SK-N-MC (cell line): ENCODE measurements at regions not wholly inside any gene's neighbourhood (a gene's known extent, or its start where the extent isn't known, plus 50 kb on each side); places are given as distances from the start of the nearest gene placed in this dataset.
"Not testable (repeated sequence)": the region's sequence is repeated elsewhere in the genome, so short reads cannot be mapped to it uniquely, and the experiment has no call there.

Source experiments
- DNase-seq: peaks from one replicate; pipeline ENCODE4 v3.0.0-alpha.2; 2011; ENCODE audit warnings: low read depth, low spot score
- H3K27ac ChIP-seq: fragments of 200-600 bp; sonication (generic); 2 replicates; pipeline ENCODE4 v1.5.1; 2016; ENCODE audit warnings: mixed run types
- H3K36me3 ChIP-seq: fragments of 200-600 bp; sonication (generic); 2 replicates; pipeline ENCODE4 v1.6.1; 2017; ENCODE audit warnings: antibody characterized with exemption, low read length, mixed read lengths; ENCODE audit not compliant: insufficient read depth
- H3K4me3 ChIP-seq: fragments of 200-600 bp; sonication (generic); 2 replicates; pipeline ENCODE4 v1.5.1; 2016
- H3K9ac ChIP-seq: fragments of 200-600 bp; sonication (generic); 2 replicates; pipeline ENCODE4 v1.8.0; 2017; ENCODE audit warnings: mixed run types, mixed read lengths; ENCODE audit not compliant: insufficient read length
- H3K9me3 ChIP-seq: fragments of 200-600 bp; sonication (generic); 2 replicates; pipeline ENCODE4 v1.6.1; 2017; ENCODE audit warnings: low read depth, mild to moderate bottlenecking, antibody characterized with exemption, low read length, moderate library complexity, mixed read lengths
- EZH2 ChIP-seq: fragments of 200-600 bp; sonication (generic); IDR thresholded peaks from one replicate; pipeline ENCODE4 v1.6.1; 2017; ENCODE audit warnings: antibody characterized with exemption
- FOXP2 ChIP-seq: optimal IDR thresholded peaks from 2 replicates; pipeline ENCODE3; 2011; ENCODE audit warnings: mild to moderate bottlenecking, moderate library complexity; ENCODE audit not compliant: insufficient read depth; ENCODE audit errors: extremely low read length, control extremely low read depth
- POLR2AphosphoS5 ChIP-seq: IDR thresholded peaks from 2 replicates; pipeline ENCODE4 v1.6.1; 2012; ENCODE audit warnings: mild to moderate bottlenecking, low read depth, low read length, borderline replicate concordance

GRCh38 chr2:15818318-15818753 lies 122.0 kb upstream of the MYCN start:
- no peak for DNase-seq
- TF ChIP-seq FOXP2 = no peak
- H3K4me3 ChIP-seq = 0 out of 2 replicates have a peak overlapping the region, but pooled peaks have one; percentile 43
- no peaks in the 10 kb centered on the region for H3K36me3 ChIP-seq
- H3K27ac ChIP-seq = no peak overlapping the region
- H3K9me3 ChIP-seq = no peaks in the 10 kb centered on the region
- H3K9ac ChIP-seq = no peak overlapping the region

DNA sequence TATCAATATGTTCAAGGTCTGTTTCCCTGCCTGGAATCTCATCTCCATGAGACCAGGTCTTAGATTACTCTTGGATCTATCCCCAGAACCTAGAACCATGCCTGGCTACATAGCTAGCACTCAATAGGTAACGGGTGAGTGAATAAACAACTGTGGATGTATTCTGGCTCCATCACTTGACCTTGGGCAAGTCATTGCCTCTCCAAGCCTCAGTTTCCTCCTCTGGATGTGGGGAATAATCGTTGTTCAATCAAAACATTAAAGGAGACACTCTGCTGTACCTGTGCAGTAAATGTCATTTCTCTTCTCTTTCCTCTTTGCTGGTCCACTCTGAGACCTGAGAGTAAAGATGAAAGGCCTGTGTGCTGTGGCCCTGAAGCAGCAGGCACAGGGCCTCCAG lies 121.5 kb upstream of the MYCN start:
- Histone ChIP-seq H3K9ac (no peak overlapping the region), H3K9me3 (no peaks in the 10 kb centered on the region), H3K4me3 (no peak overlapping the region), H3K36me3 (no peaks in the 10 kb centered on the region), H3K27ac (no peak overlapping the region)
- no peak for DNase-seq
- TF ChIP-seq EZH2 = no peak
- TF ChIP-seq POLR2AphosphoS5 = no peak
- TF ChIP-seq FOXP2 = no peak

DNA sequence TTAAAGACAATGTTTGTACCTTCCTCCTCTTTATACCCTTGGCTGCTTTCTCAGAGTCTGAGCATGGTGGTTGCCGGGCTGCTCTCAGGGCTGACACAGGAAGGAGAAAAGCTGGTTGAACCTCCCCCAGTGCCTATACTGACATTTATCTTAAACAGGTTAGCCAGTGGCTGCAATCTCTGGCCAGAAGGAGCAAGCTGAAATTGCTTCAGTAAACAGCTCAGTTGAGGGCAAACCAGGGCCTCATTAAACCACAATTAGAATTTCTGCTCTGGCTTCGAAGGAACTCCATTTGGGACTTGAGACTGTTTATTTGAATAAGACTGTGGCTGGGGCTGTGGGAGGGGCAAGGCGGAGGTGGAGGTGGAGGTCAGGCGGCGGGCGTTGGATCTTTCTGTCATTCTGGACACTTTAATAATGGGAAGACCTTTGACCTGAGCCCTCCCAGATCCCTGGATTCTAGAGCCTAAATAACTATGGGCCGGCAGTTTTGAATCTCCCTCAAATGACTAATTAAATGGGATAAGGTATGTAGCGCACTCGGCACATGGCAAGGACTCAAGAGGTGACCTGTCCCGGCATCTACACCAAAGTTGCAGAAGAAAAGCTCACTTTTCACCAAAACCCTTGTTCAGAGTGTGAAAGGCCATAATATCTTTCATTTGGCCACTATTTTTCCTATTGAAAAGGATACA lies 120.6 kb upstream of the MYCN start:
- Histone ChIP-seq H3K4me3 (no peak overlapping the region), H3K9me3 (no peaks in the 10 kb centered on the region), H3K27ac (no peak overlapping the region), H3K36me3 (no peaks in the 10 kb centered on the region), H3K9ac (no peak overlapping the region)
- no peak for TF ChIP-seq EZH2
- no peak for TF ChIP-seq POLR2AphosphoS5
- TF ChIP-seq FOXP2 = no peak
- DNase-seq = no peak

GRCh38 chr2:15820257-15820566 lies 120.1 kb upstream of the MYCN start:
- no peak overlapping the region for H3K4me3 ChIP-seq
- no peaks in the 10 kb centered on the region for H3K9me3 ChIP-seq
- no peak overlapping the region for H3K9ac ChIP-seq
- no peak for DNase-seq
- H3K27ac ChIP-seq = no peak overlapping the region
- TF ChIP-seq POLR2AphosphoS5 = no peak
- TF ChIP-seq FOXP2 = no peak
- no peak for TF ChIP-seq EZH2
- H3K36me3 ChIP-seq = no peaks in the 10 kb centered on the region

- TF ChIP-seq FOXP2 (no peak), POLR2AphosphoS5 (no peak), EZH2 (no peak)
- Histone ChIP-seq H3K36me3 (no peaks in the 10 kb centered on the region), H3K9me3 (no peaks in the 10 kb centered on the region), H3K27ac (no peak overlapping the region), H3K9ac (no peak overlapping the region), H3K4me3 (no peak overlapping the region)
- DNase-seq = no peak
Observed at GRCh38 chr2:15820927-15821326, 119.4 kb upstream of the MYCN start.

DNA sequence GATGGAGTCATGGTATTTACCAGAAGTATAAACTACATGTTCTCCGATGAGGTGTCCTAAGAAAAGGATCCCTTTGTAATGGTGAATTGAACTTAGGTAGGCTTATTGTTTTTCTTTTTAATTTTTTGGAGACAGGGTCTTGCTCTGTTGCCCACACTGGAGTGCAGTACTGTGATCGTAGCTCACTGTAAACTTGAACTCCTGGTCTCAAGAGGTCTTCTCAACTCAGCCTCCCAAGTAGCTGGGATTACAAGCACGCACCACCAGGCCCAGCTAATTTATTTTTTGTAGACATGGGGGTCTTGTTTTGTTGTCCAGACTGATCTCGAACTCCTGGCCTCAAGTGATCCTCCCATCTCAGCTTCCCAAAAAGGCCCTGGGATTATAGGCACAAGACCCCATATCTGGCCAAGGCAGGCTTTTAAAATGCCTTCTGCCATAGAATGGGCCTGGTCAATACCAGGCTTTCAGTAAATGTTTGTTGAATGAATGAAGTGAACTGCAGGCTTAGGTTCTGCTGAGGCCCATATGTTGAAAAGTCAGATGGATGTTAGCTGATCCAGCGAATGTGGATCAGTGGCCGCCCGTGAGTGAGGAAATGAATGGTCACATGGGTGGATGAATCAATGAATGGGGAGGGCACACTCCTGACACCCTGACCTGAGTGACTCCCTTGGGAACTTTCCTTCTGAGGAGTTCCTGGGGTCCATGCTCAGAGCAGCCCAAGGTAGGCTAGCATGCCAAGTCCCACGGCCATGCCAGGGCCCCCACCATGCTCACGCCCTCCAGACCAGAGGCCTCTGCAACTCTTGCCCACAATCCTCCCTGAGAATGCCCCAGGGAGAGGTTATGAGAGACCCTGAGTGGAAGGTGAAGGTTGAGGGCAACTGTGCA lies 118.0 kb upstream of the MYCN start:
- no peaks in the 10 kb centered on the region for H3K36me3 ChIP-seq
- no peak for TF ChIP-seq FOXP2
- TF ChIP-seq POLR2AphosphoS5 = no peak
- no peak for TF ChIP-seq EZH2

DNA sequence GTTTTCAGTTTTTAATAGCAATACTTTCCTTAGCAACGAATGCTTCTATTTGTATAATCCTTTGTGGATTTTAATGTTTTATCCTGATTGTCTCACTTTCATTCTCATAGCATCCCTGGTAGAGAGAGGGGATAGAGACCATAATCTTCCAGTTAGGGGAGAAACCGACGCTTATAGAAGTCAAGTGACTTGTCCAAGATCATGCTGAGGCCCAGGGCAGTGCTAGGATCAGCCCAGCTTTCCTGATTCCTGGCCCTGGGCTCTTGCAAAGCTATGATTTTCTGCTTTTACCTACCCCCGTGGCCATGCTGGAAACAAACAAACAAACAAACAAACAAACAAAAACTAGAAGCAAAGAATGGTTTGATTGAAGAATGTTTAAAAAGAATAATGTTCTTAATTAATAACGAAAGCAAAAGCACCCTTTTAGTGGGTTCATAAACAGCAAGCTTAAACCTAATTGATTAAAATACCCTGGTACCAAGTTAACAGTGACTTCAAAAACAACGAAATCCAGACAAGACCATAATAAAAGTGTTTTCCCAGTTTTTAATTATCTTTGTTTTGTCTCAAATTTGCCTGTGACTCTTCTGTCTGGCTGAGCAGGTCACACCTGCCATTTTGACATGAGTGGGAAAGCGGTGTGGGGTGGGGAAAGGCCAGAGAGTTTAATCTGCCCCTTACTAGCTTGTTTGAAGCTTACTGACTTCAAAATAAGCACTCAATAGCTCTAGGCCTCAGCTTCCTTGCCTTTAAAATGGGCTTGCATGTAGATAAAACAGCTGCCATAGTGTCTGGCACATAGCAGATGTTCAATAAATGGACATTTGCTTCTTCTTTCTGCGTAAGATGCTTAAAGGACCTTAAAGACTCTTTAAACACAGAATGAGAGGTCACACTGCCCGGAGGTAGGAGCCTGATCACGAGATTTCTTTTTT lies 116.6 kb upstream of the MYCN start:
- Histone ChIP-seq H3K36me3 (no peaks in the 10 kb centered on the region), H3K9me3 (no peaks in the 10 kb centered on the region), H3K9ac (no peak overlapping the region), H3K4me3 (no peak overlapping the region), H3K27ac (no peak overlapping the region)
- DNase-seq = no peak
- TF ChIP-seq EZH2 (no peak), POLR2AphosphoS5 (no peak), FOXP2 (no peak)

More for the DNA sequence above, 118.0 kb upstream of the MYCN start:
- DNase-seq = no peak
- Histone ChIP-seq H3K27ac (no peak overlapping the region), H3K9ac (no peak overlapping the region), H3K9me3 (no peaks in the 10 kb centered on the region), H3K4me3 (no peak overlapping the region)

- not testable (repeated sequence) for H3K4me3 ChIP-seq, H3K36me3 ChIP-seq, DNase-seq, H3K9ac ChIP-seq, H3K27ac ChIP-seq, H3K9me3 ChIP-seq
Observed at GRCh38 chr2:15824467-15824866, 115.9 kb upstream of the MYCN start.
